SK-N-MC (cell line): ENCODE measurements at regions not wholly inside any gene's neighbourhood (a gene's known extent, or its start where the extent isn't known, plus 50 kb on each side); places are given as distances from the start of the nearest gene placed in this dataset.
"Not testable (repeated sequence)": the region's sequence is repeated elsewhere in the genome, so short reads cannot be mapped to it uniquely, and the experiment has no call there.

Experiments
- DNase-seq: peaks from one replicate; pipeline ENCODE4 v3.0.0-alpha.2; 2011; ENCODE audit warnings: low read depth, low spot score
- H3K27ac ChIP-seq: fragments of 200-600 bp; sonication (generic); 2 replicates; pipeline ENCODE4 v1.5.1; 2016; ENCODE audit warnings: mixed run types
- H3K36me3 ChIP-seq: fragments of 200-600 bp; sonication (generic); 2 replicates; pipeline ENCODE4 v1.6.1; 2017; ENCODE audit warnings: antibody characterized with exemption, low read length, mixed read lengths; ENCODE audit not compliant: insufficient read depth
- H3K4me3 ChIP-seq: fragments of 200-600 bp; sonication (generic); 2 replicates; pipeline ENCODE4 v1.5.1; 2016
- H3K9ac ChIP-seq: fragments of 200-600 bp; sonication (generic); 2 replicates; pipeline ENCODE4 v1.8.0; 2017; ENCODE audit warnings: mixed run types, mixed read lengths; ENCODE audit not compliant: insufficient read length
- H3K9me3 ChIP-seq: fragments of 200-600 bp; sonication (generic); 2 replicates; pipeline ENCODE4 v1.6.1; 2017; ENCODE audit warnings: low read depth, mild to moderate bottlenecking, antibody characterized with exemption, low read length, moderate library complexity, mixed read lengths
- EZH2 ChIP-seq: fragments of 200-600 bp; sonication (generic); IDR thresholded peaks from one replicate; pipeline ENCODE4 v1.6.1; 2017; ENCODE audit warnings: antibody characterized with exemption
- FOXP2 ChIP-seq: optimal IDR thresholded peaks from 2 replicates; pipeline ENCODE3; 2011; ENCODE audit warnings: mild to moderate bottlenecking, moderate library complexity; ENCODE audit not compliant: insufficient read depth; ENCODE audit errors: extremely low read length, control extremely low read depth
- POLR2AphosphoS5 ChIP-seq: IDR thresholded peaks from 2 replicates; pipeline ENCODE4 v1.6.1; 2012; ENCODE audit warnings: mild to moderate bottlenecking, low read depth, low read length, borderline replicate concordance

- DNase-seq = no peak
- Histone ChIP-seq H3K27ac (no peak overlapping the region), H3K36me3 (no peaks in the 10 kb centered on the region), H3K4me3 (no peak overlapping the region), H3K9me3 (no peaks in the 10 kb centered on the region), H3K9ac (no peak overlapping the region)
- TF ChIP-seq EZH2 = no peak
- no peak for TF ChIP-seq POLR2AphosphoS5
- no peak for TF ChIP-seq FOXP2
Measured at GRCh38 chr13:26847281-26847680, 86.7 kb upstream of the GPR12 start.

- not testable (repeated sequence) for H3K9ac ChIP-seq, DNase-seq
Measured at GRCh38 chr13:26845063-26845462, 84.5 kb upstream of the GPR12 start.

GRCh38 chr13:26839682-26840081, 79.1 kb upstream of the GPR12 start:
- no peak overlapping the region for H3K27ac ChIP-seq
- no peaks in the 10 kb centered on the region for H3K9me3 ChIP-seq
- no peak overlapping the region for H3K9ac ChIP-seq
- H3K36me3 ChIP-seq = no peaks in the 10 kb centered on the region
- H3K4me3 ChIP-seq = no peak overlapping the region
- TF ChIP-seq FOXP2 = no peak
- DNase-seq = no peak

More at GRCh38 chr13:26845063-26845462, 84.5 kb upstream of the GPR12 start:
- H3K36me3 ChIP-seq, H3K27ac ChIP-seq, H3K4me3 ChIP-seq, H3K9me3 ChIP-seq: not testable (repeated sequence)

- H3K9me3 ChIP-seq = no peaks in the 10 kb centered on the region
- TF ChIP-seq FOXP2 (no peak), EZH2 (no peak)
- no peak overlapping the region for H3K4me3 ChIP-seq
Measured at GRCh38 chr13:26838821-26839220, 78.2 kb upstream of the GPR12 start.

GRCh38 chr13:26837997-26838396, 77.4 kb upstream of the GPR12 start:
- no peak overlapping the region for H3K27ac ChIP-seq
- TF ChIP-seq POLR2AphosphoS5 (no peak), EZH2 (no peak), FOXP2 (no peak)
- no peaks in the 10 kb centered on the region for H3K36me3 ChIP-seq
- DNase-seq = no peak
- H3K9ac ChIP-seq = no peak overlapping the region
- H3K4me3 ChIP-seq = no peak overlapping the region
- no peaks in the 10 kb centered on the region for H3K9me3 ChIP-seq

More at GRCh38 chr13:26838821-26839220, 78.2 kb upstream of the GPR12 start:
- H3K27ac ChIP-seq = no peak overlapping the region
- no peak overlapping the region for H3K9ac ChIP-seq
- no peak for DNase-seq
- no peaks in the 10 kb centered on the region for H3K36me3 ChIP-seq

- Histone ChIP-seq H3K9ac (no peak overlapping the region), H3K27ac (no peak overlapping the region), H3K9me3 (no peaks in the 10 kb centered on the region), H3K4me3 (no peak overlapping the region), H3K36me3 (no peaks in the 10 kb centered on the region)
- no peak for DNase-seq
- TF ChIP-seq EZH2 (no peak), FOXP2 (no peak)
Measured at GRCh38 chr13:26837102-26837501, 76.5 kb upstream of the GPR12 start.

GRCh38 chr13:26836626-26837025, 76.0 kb upstream of the GPR12 start:
- H3K27ac ChIP-seq = no peak overlapping the region
- no peaks in the 10 kb centered on the region for H3K9me3 ChIP-seq
- DNase-seq = no peak
- TF ChIP-seq EZH2 = no peak
- TF ChIP-seq FOXP2 = no peak
- no peak for TF ChIP-seq POLR2AphosphoS5
- H3K9ac ChIP-seq = no peak overlapping the region
- no peak overlapping the region for H3K4me3 ChIP-seq
- H3K36me3 ChIP-seq = no peaks in the 10 kb centered on the region

GRCh38 chr13:26834646-26835045, 74.1 kb upstream of the GPR12 start:
- H3K9me3 ChIP-seq = no peaks in the 10 kb centered on the region
- no peaks in the 10 kb centered on the region for H3K36me3 ChIP-seq

GRCh38 chr13:26831336-26831908, 70.8 kb upstream of the GPR12 start:
- no peak overlapping the region for H3K27ac ChIP-seq
- H3K9me3 ChIP-seq = no peaks in the 10 kb centered on the region
- no peak overlapping the region for H3K9ac ChIP-seq
- TF ChIP-seq FOXP2 (no peak), POLR2AphosphoS5 (no peak)
- H3K4me3 ChIP-seq = no peak overlapping the region
- H3K36me3 ChIP-seq = no peaks in the 10 kb centered on the region
- no peak for DNase-seq

More at GRCh38 chr13:26834646-26835045, 74.1 kb upstream of the GPR12 start:
- H3K27ac ChIP-seq = no peak overlapping the region
- TF ChIP-seq POLR2AphosphoS5 (no peak), EZH2 (no peak), FOXP2 (no peak)
- no peak for DNase-seq
- no peak overlapping the region for H3K9ac ChIP-seq
- no peak overlapping the region for H3K4me3 ChIP-seq

GRCh38 chr13:26829716-26830115, 69.1 kb upstream of the GPR12 start:
- no peak for DNase-seq
- Histone ChIP-seq H3K27ac (no peak overlapping the region), H3K36me3 (no peaks in the 10 kb centered on the region), H3K4me3 (no peak overlapping the region), H3K9ac (no peak overlapping the region), H3K9me3 (no peaks in the 10 kb centered on the region)
- TF ChIP-seq POLR2AphosphoS5 (no peak), FOXP2 (no peak), EZH2 (no peak)
